Retina (tissue), 1 donor: ENCODE measurements at regions not wholly inside any gene's neighbourhood (a gene's known extent, or its start where the extent isn't known, plus 50 kb on each side); places are given as distances from the start of the nearest gene placed in this dataset.
"Not testable (repeated sequence)": the region's sequence is repeated elsewhere in the genome, so short reads cannot be mapped to it uniquely, and the experiment has no call there.

Source experiments
- DNase-seq: peaks from one replicate; pipeline ENCODE4 v3.0.0-alpha.2; 2016

- DNase-seq, result no peak
Observed at GRCh38 chr5:136924490-136924889, 559.1 kb upstream of the TRPC7 start.

GRCh38 chr5:136910625-136911024 is 545.3 kb upstream of the TRPC7 start:
- no peak for DNase-seq

GRCh38 chr5:136909906-136910305 is 544.6 kb upstream of the TRPC7 start:
- no peak for DNase-seq

GRCh38 chr5:136907371-136907770 is 542.0 kb upstream of the TRPC7 start:
- peak; percentile 29 for DNase-seq

- no peak for DNase-seq
Observed at GRCh38 chr5:136906545-136906944, 541.2 kb upstream of the TRPC7 start.

- DNase-seq, result no peak
Observed at GRCh38 chr5:136905571-136905970, 540.2 kb upstream of the TRPC7 start.

- DNase-seq, result no peak
Observed at GRCh38 chr5:136894070-136894469, 528.7 kb upstream of the TRPC7 start.

- peak; percentile 37 for DNase-seq
Observed at GRCh38 chr5:136892000-136892399, 526.7 kb upstream of the TRPC7 start.

GRCh38 chr5:136891175-136891972 is 526.0 kb upstream of the TRPC7 start:
- peak; percentile 32 for DNase-seq

GRCh38 chr5:136890431-136891148 is 525.2 kb upstream of the TRPC7 start:
- no peak for DNase-seq

- no peak for DNase-seq
Observed at GRCh38 chr5:136886608-136887007, 521.3 kb upstream of the TRPC7 start.

GRCh38 chr5:136864960-136865359 is 499.6 kb upstream of the TRPC7 start:
- no peak for DNase-seq

- DNase-seq, result no peak
Observed at GRCh38 chr5:136856648-136857047, 491.3 kb upstream of the TRPC7 start.

GRCh38 chr5:136853971-136854370 is 488.6 kb upstream of the TRPC7 start:
- no peak for DNase-seq

- no peak for DNase-seq
Observed at GRCh38 chr5:136840601-136841000, 475.3 kb upstream of the TRPC7 start.

GRCh38 chr5:136836093-136836492 is 470.7 kb upstream of the TRPC7 start:
- no peak for DNase-seq

GRCh38 chr5:136820848-136821247 is 455.5 kb upstream of the TRPC7 start:
- DNase-seq, result no peak

GRCh38 chr5:136819526-136820302 is 454.4 kb upstream of the TRPC7 start:
- DNase-seq, result no peak

GRCh38 chr5:136816327-136816726 is 451.0 kb upstream of the TRPC7 start:
- no peak for DNase-seq

GRCh38 chr5:136814619-136815378 is 449.5 kb upstream of the TRPC7 start:
- DNase-seq, result no peak

GRCh38 chr5:136812270-136812669 is 446.9 kb upstream of the TRPC7 start:
- not testable (repeated sequence) for DNase-seq

- DNase-seq, result no peak
Observed at GRCh38 chr5:136811551-136811950, 446.2 kb upstream of the TRPC7 start.

- no peak for DNase-seq
Observed at GRCh38 chr5:136811086-136811485, 445.7 kb upstream of the TRPC7 start.
